DND-41 (cell line): ENCODE measurements at regions not wholly inside any gene's neighbourhood (a gene's known extent, or its start where the extent isn't known, plus 50 kb on each side); places are given as distances from the start of the nearest gene placed in this dataset.

Source experiments
- ATAC-seq: fragments of 200-7000 bp; cut with Tn5 transposase; 3 replicates; pipeline ENCODE4 v1.9.1; 2021; ENCODE audit warnings: low read depth; ENCODE audit not compliant: insufficient read depth
- DNase-seq: peaks from one replicate; pipeline ENCODE4 v3.0.0-alpha.2; 2020
- H2AFZ ChIP-seq: 2 replicates; pipeline ENCODE4 v1.6.0; 2012; ENCODE audit warnings: low read depth, low read length
- H3K27ac ChIP-seq: 2 replicates; pipeline ENCODE4 v1.5.1; 2012; ENCODE audit warnings: low read length, inconsistent platforms
- H3K27me3 ChIP-seq: fragments of 200-600 bp; sonication (generic); 2 replicates; pipeline ENCODE4 v1.6.0; 2012; ENCODE audit warnings: low read length, mild to moderate bottlenecking, inconsistent platforms; ENCODE audit not compliant: insufficient read depth, poor library complexity
- H3K36me3 ChIP-seq: 2 replicates; pipeline ENCODE4 v1.5.1; 2012; ENCODE audit warnings: low read length, inconsistent platforms; ENCODE audit not compliant: insufficient read depth
- H3K4me1 ChIP-seq: 2 replicates; pipeline ENCODE4 v1.5.1; 2012; ENCODE audit warnings: mild to moderate bottlenecking, low read length; ENCODE audit not compliant: insufficient read depth
- H3K4me2 ChIP-seq: 2 replicates; pipeline ENCODE4 v1.6.0; 2012; ENCODE audit warnings: mild to moderate bottlenecking, moderate library complexity, low read length, inconsistent platforms; ENCODE audit not compliant: insufficient read depth
- H3K4me3 ChIP-seq, 2 experiments: fragments of 200-600 bp in 1 of 2; shearing (Covaris generic) in 1 of 2; 2 replicates each; pipeline ENCODE4 v1.5.1; 2012 to 2016; ENCODE audit warnings: inconsistent platforms in 2 of 2, low read length in 2 of 2, mild to moderate bottlenecking in 2 of 2, low read depth in 1 of 2, moderate library complexity in 1 of 2
- H3K79me2 ChIP-seq: 2 replicates; pipeline ENCODE4 v1.6.0; 2012; ENCODE audit warnings: low read length, inconsistent platforms; ENCODE audit not compliant: insufficient read depth
- H3K9ac ChIP-seq: 2 replicates; pipeline ENCODE4 v1.6.0; 2012; ENCODE audit warnings: low read depth, mild to moderate bottlenecking, inconsistent platforms, low read length, moderate library complexity
- H3K9me3 ChIP-seq: 2 replicates; pipeline ENCODE4 v1.5.1; 2012; ENCODE audit warnings: low read length, moderate library complexity, mild to moderate bottlenecking, inconsistent platforms; ENCODE audit not compliant: insufficient read depth, severe bottlenecking
- H4K20me1 ChIP-seq: 2 replicates; pipeline ENCODE4 v1.6.0; 2012; ENCODE audit warnings: low read length; ENCODE audit not compliant: insufficient read depth
- CTCF ChIP-seq: IDR thresholded peaks from 2 replicates; pipeline ENCODE4 v1.5.1; 2012; ENCODE audit warnings: borderline replicate concordance, low read length, moderate library complexity, mild to moderate bottlenecking; ENCODE audit not compliant: poor library complexity, severe bottlenecking; ENCODE audit errors: extremely low read depth
- EZH2 ChIP-seq: IDR thresholded peaks from 3 replicates; pipeline ENCODE4 v1.6.1; 2012; ENCODE audit warnings: borderline replicate concordance, low read depth, mild to moderate bottlenecking, moderate library complexity, low read length, inconsistent platforms; ENCODE audit not compliant: severe bottlenecking

GRCh38 chr4:27490315-27490714, 629.7 kb downstream of the STIM2 start:
- Histone ChIP-seq H3K27me3 (no peaks in the 10 kb centered on the region), H2AFZ (no peak overlapping the region), H4K20me1 (no peaks in the 10 kb centered on the region), H3K27ac (no peak overlapping the region), H3K4me3 (no peak overlapping the region), H3K4me1 (no peaks in the 10 kb centered on the region), H3K9ac (no peak overlapping the region), H3K36me3 (no peaks in the 10 kb centered on the region), H3K4me2 (no peak overlapping the region), H3K9me3 (no peaks in the 10 kb centered on the region), H3K79me2 (no peaks in the 10 kb centered on the region)
- DNase-seq, result no peak
- TF ChIP-seq EZH2 (no peak), CTCF (no peak)
- no peak for ATAC-seq

- H2AFZ ChIP-seq, result no peak overlapping the region
- no peak overlapping the region for H3K4me3 ChIP-seq
- no peaks in the 10 kb centered on the region for H4K20me1 ChIP-seq
- DNase-seq (no peak), ATAC-seq (no peak)
- no peaks in the 10 kb centered on the region for H3K79me2 ChIP-seq
- H3K4me2 ChIP-seq, result no peak overlapping the region
- no peak overlapping the region for H3K27ac ChIP-seq
- no peaks in the 10 kb centered on the region for H3K36me3 ChIP-seq
- H3K4me1 ChIP-seq, result no peaks in the 10 kb centered on the region
- H3K9ac ChIP-seq, result no peak overlapping the region
- H3K27me3 ChIP-seq, result no peaks in the 10 kb centered on the region
- no peak for TF ChIP-seq EZH2
- no peak for TF ChIP-seq CTCF
- no peaks in the 10 kb centered on the region for H3K9me3 ChIP-seq
These were observed 630.1 kb downstream of the STIM2 start for GRCh38 chr4:27490766-27491165.

GRCh38 chr4:27506401-27506800, 645.8 kb downstream of the STIM2 start:
- no peaks in the 10 kb centered on the region for H3K4me1 ChIP-seq
- no peak for DNase-seq

More at GRCh38 chr4:27506401-27506800, 645.8 kb downstream of the STIM2 start:
- Histone ChIP-seq H3K27ac (no peak overlapping the region), H3K9me3 (no peaks in the 10 kb centered on the region), H3K4me3 (no peak overlapping the region), H3K79me2 (no peaks in the 10 kb centered on the region), H3K9ac (no peak overlapping the region), H4K20me1 (no peaks in the 10 kb centered on the region), H2AFZ (no peak overlapping the region), H3K36me3 (no peaks in the 10 kb centered on the region), H3K27me3 (no peaks in the 10 kb centered on the region), H3K4me2 (no peak overlapping the region)
- no peak for TF ChIP-seq EZH2
- no peak for TF ChIP-seq CTCF
- ATAC-seq, result no peak
